GM21528 (cell line): ENCODE measurements at regions not wholly inside any gene's neighbourhood (a gene's known extent, or its start where the extent isn't known, plus 50 kb on each side); places are given as distances from the start of the nearest gene placed in this dataset.

Experiments
- ATAC-seq: cut with Tn5 transposase; IDR thresholded peaks from one replicate; pipeline ENCODE4 v1.9.1; 2021; ENCODE audit warnings: mild to moderate bottlenecking, moderate library complexity; ENCODE audit not compliant: unreplicated experiment, low FRiP score

DNA sequence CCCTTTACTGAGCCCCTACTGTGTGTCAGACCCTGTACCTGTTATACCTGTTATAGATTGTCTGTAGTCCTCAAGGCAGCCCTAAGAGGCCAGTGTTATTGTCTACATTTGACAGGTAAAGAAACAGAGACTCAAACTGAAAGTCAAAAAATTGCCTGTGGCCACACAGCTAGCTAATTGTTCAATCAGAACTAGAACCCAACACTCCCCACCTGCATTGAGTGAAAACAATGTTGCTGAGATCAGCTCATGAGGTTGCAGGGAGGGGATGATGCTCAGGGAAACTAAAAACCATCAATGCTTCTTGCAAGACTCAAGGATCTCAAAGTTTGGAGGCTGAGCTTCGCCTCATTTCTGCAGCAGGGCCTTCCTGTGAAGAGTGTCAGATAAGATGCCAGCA is 109.5 kb upstream of the LMO4 start:
- ATAC-seq, result no peak

- no peak for ATAC-seq
These were observed 109.1 kb upstream of the LMO4 start for GRCh38 chr1:87219626-87220025.

DNA sequence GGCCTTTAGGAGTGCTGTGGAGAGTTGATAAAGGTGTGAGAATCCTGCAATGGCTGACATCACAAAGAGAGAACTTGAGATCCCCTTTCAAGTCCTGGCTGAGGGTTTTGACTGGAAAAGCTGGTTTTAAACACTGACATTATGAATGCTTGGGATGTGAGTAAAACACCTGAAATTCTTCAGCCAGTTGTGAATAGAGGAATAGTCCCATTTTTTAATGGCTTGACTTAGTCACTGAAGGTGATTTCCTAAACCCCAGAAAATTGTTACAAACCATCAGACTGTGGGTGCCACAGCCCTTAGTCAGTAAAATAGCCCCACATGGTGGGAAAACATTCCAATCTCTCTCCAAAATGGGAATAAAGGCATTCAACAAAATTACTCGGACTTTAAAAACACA is 107.7 kb upstream of the LMO4 start:
- no peak for ATAC-seq

GRCh38 chr1:87224201-87224600 is 104.5 kb upstream of the LMO4 start:
- ATAC-seq, result no peak

- ATAC-seq, result no peak
These were observed 103.5 kb upstream of the LMO4 start for GRCh38 chr1:87225171-87225570.

DNA sequence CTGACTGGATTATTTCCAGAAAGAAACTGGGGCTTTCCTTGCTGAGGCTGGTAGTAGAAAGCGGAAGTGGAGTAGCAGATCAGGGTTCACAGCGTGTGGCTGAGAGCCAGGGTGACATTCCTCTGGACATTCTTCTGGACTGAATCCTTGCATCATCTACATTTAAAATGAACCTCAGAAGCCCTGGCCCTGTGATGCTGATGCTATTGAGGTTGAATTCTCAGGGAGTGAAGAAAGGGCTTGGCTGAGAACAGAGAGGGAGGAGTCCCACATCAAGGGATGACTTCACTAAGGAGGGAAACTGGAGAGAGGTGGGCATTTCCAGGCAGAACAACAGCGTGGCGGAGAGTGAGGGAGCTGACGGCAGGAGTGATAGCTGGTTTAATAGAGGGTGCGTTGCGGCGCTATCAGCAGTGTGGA is 102.3 kb upstream of the LMO4 start:
- no peak for ATAC-seq

- no peak for ATAC-seq
These were observed 101.0 kb upstream of the LMO4 start for GRCh38 chr1:87227651-87228050.

DNA sequence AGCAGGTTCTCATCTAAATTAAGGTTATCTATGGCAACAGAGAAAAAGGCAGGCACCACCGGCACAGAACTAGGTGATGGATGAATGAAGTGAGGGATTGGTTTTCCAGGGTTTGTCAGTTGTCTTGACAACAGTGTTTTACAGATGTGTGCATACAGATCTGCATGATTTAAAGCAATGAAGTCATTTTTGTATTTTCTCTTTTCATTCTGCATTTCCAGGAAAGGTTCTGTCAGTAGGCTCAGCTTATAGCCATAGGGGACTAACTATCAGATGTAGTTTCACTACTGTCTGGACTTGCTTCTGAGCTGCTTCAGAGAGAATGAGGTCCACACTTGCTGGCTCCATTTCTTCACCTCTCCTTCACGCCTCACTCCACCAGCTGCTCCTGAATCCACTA is 98.2 kb upstream of the LMO4 start:
- no peak for ATAC-seq

GRCh38 chr1:87231703-87232367 is 96.8 kb upstream of the LMO4 start:
- ATAC-seq, result no peak

GRCh38 chr1:87236585-87236984 is 92.1 kb upstream of the LMO4 start:
- ATAC-seq, result no peak

- no peak for ATAC-seq
These were observed 88.6 kb upstream of the LMO4 start for GRCh38 chr1:87239997-87240605.

DNA sequence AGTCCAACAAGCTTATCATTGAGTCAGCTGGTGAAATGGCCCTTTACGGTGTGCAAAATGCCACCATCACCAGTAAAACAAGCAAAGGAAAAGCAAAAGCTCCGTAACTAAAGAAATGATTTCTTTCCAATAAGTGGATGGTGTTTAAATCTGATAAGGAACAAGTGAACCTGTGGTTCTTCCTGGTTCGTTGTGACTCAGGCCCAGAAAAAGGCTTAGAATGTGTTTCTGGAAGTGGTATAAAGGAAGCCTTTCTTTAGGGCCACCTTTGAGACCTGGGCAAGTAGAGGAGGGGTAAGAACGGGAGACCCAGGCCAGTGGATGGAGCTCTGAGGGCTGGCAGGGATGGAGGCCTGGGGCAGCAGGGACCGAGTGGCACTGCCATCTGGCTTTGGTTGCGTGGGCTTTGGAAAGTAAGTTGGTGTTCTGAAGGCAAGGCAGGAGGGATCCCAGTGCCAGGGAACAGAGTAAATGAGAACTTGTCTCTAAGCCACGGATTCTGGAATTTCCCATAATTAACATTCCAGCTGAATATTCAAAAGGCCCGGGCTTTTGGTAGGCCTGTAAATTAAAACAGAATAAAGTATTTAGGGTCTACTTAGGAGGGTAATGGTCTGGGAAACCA is 87.9 kb upstream of the LMO4 start:
- no peak for ATAC-seq

- ATAC-seq, result no peak
These were observed 86.1 kb upstream of the LMO4 start for GRCh38 chr1:87242445-87243185.

DNA sequence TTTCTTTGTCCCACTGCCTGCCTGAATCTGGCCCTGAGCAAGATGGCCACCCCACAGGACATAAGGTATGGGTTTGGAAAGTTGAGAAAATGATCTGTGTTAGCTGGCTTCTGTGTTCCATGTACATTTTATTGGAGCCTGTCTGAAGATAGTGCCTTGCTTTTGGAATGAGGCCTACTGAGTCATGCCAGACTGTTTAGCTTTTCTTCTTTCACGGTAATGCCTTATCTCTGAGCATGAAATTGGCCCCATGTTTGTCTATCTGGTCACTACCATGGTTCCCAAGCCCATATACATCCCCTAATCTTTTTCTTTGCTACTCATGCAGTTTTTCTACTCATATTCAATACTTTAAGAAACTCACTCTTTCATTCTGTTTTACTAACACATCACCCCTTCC is 85.1 kb upstream of the LMO4 start:
- ATAC-seq, result no peak

- no peak for ATAC-seq
These were observed 82.2 kb upstream of the LMO4 start for GRCh38 chr1:87246436-87246835.

DNA sequence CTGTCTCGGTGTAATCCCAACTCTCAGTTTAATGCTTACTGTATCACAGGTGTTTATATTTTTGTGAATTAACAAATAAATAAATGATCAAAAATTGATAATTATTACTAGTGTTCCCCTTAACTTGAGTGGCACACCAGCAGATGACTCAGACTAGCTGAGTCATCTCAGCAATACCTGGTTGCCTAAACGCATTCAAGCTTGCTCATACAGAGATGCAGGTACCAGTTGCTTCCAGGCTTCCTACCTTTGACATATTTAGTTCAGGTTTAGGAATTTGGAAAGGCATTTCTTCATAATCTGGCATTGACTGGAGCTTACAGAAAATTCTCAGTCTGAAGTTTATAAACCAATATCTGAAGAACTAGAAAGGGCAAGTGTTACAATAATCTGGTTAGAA is 78.9 kb upstream of the LMO4 start:
- no peak for ATAC-seq

- no peak for ATAC-seq
These were observed 78.3 kb upstream of the LMO4 start for GRCh38 chr1:87250336-87250735.

DNA sequence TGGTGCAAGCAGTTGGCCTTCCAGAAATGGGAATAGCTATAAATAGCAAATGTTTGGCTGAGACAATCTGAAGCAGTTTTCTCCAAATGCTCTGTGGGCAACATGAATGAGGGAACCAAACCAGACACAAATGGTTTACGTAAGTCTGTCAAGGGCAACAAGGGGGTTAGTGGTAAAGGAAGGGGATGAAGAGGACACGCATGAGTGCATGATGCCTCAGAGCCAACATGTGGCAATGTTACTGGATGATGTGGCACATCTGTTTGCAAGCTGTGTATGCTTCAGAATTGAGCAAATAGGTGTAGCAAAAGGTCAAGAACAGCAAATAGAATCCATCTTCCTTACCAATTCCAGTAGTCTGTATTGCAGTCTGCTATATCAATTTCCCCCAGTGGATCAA is 76.3 kb upstream of the LMO4 start:
- no peak for ATAC-seq

- no peak for ATAC-seq
These were observed 66.0 kb upstream of the LMO4 start for GRCh38 chr1:87262688-87263087.

GRCh38 chr1:87263281-87263680 is 65.4 kb upstream of the LMO4 start:
- ATAC-seq, result no peak

DNA sequence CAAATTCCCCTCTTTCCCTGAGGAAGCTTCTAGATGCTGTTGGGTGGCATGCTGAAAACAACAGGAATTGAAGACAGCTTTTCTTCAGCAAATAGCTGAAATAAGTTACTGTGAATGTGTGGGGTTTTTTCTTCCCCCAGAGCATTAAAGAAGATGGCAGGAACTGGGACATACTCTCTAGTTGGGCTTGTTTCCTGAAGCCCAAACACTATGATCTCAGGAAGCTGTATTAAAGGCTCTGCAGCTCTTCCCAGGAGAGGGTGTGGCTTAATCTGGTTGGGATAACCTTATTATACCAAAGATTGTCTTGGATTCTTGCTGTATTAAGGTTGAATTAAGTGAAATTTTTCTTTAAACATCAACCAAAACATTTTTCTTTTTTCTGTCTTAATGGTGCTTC is 64.9 kb upstream of the LMO4 start:
- no peak for ATAC-seq
